ENCODE measurements at regions not wholly inside any gene's neighbourhood (a gene's known extent, or its start where the extent isn't known, plus 50 kb on each side); places are given as distances from the start of the nearest gene placed in this dataset.
"Not testable (repeated sequence)": the region's sequence is repeated elsewhere in the genome, so short reads cannot be mapped to it uniquely, and the experiment has no call there.

DNA sequence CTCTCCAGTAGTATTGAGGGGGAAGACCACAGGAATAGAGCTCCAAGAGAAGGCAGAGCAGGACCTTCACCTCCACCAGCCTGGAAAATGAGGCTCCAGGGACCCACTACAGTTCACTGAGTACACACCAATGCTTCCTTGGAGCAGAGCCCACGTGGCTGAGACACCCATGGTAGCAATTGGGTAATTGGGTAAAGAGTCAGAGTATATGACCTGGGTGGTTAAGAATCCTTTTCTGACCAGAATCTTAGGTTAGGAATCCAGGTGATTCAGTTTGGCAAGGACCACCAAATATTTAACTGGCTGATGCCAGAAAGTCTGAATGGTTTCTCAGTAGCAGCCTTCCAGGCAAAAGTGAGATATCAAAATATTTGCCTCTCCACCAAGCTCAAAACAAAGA is 107.7 kb downstream of the MDH1 start:
- no peak for DNase-seq

- no peak for DNase-seq
These were observed 108.4 kb downstream of the MDH1 start for GRCh38 chr2:63697160-63697559.

DNA sequence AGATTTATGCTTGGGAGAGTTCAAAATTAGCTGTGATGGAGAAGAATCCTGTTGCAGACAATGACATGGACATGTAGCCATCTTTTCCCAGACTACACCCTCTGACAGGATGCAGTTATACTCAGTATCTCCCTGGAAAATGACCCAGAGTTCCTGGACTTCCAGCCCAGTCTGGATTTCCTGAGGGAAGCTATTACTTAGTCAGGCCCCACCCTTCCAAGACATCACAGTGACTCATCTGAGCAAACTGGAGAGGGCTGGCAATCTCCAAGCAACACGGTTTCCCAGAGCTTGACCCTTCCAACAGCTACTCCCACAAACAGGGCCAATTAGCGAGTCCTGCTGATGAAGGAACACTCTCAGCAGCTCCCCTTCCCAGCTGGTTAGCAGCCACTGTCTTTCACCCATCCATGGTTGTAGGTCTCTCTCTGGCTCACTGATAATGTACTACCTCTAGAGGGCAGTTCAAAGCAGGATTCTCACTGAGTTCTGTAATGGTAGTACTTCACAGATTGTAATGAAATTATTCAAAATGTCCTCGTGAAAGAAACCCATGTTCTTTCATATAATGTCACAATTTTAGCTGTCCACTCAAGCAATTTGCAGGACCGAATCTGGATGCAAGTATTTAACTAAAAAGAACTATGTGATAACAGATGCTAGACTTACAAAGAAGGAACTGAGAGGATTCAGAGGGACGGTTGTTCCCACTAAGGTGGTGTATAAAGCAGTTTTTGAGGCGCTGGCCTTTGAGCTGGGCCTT is 110.2 kb downstream of the MDH1 start:
- peak in 1 of 2 experiments; percentile 44 for DNase-seq

DNA sequence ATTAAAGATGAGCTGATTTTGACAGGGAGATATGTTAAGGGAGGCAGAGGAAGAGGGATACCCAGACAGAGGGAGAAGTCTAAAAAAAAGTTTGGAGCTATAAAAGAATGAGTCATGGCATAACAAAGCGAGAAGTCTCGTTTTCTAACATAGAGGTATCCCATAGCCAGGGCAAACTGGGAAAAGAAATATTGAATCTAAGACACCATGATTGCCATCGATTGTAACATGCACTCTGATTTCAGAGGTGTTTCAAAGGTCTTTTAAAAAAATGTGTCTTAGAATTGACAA is 110.7 kb downstream of the MDH1 start:
- no peak for DNase-seq

GRCh38 chr2:63700271-63700670 is 111.5 kb downstream of the MDH1 start:
- no peak for DNase-seq

DNA sequence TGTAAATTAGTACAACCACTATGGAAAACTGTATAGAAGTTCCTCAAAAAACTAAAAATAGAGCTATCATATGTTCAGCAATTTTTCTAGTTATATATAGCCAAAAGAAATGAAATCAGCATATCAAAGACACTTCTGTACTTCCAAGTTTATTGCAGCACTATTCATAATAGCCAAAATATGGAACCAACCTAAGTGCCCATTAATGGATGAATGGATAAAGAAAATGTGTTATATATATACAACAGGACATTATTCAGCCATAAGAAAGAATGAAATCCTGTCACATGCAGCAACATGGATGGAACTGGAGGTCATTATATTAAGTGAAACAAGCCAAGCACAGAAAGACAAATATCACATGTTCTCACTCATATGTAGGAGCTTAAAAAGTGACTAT is 112.6 kb downstream of the MDH1 start:
- DNase-seq, result no peak

DNA sequence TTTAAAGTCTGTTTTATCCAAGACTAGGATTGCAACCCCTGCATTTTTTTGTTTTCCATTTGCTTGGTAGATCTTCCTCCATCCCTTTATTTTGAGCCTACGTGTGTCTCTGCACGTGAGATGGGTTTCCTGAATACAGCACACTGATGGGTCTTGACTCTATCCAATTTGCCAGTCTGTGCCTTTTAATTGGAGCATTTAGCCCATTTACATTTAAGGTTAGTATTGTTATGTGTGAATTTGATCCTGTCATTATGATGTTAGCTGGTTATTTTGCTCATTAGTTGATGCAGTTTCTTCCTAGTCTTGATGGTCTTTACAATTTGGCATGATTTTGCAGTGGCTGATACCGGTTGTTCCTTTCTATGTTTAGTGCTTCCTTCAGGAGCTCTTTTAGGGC is 117.3 kb downstream of the MDH1 start:
- DNase-seq, result not testable (repeated sequence)

- DNase-seq, result no peak
These were observed 122.0 kb downstream of the MDH1 start for GRCh38 chr2:63710732-63711131.

DNA sequence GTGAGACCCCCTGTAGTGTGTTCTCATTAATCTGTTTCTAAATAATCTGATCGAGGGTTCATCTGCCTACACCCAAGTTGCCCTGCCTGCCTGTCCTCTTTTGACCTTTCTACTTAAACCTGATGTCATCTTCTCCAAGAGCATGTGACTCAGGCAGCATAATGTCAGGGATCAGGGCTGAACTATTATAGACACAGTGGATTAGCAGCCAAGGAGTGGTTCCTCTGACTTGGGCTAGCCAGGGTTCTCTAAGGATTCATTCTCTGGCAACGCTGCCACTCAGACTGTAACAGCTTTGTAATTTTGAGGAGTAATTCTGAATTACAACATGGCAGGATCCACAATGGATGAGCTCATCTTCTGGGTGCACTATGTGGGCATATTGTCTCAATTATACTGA is 124.0 kb downstream of the MDH1 start:
- no peak for DNase-seq

DNA sequence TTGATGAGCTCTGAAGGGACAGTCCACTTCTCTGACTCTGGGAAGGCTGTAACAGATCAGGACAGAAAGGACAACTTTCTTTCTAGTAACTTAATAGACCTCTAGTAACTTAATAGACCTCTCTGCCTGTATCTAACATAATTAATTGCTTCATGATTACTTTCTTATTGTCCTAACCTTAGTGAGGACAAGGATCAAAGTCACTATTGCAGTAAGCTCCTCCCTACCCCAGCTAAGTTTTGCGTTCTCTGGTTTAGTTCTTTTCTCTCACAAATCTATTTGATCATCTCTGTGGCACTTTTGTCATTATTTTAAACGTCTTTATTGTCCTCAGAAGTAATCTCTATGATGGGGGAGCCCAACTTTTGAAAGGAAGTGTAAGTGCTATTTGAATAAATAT is 125.5 kb upstream of the UGP2 start:
- no peak for DNase-seq

DNA sequence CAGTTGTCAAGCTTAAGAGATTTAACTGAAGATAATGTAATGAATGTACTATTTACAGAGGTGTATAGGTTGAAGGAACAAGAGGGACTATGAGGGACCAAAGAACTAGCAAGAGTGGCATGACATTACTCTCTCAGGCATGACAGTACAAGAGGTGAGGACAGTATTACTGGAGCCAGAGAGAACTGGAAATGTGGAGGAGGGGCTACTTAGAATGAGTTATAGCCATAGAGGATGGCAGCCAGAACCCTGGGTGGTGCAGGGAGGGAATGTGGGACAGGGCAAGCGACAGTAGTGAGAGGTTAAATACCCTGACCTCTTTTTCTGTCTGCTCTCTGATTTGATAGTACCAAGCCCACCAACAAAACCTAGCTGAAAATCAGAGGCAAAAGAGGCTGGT is 122.6 kb upstream of the UGP2 start:
- no peak for DNase-seq

- peak in 1 of 2 experiments; percentile 27 for DNase-seq
These were observed 120.6 kb upstream of the UGP2 start for GRCh38 chr2:63721082-63721424.

DNA sequence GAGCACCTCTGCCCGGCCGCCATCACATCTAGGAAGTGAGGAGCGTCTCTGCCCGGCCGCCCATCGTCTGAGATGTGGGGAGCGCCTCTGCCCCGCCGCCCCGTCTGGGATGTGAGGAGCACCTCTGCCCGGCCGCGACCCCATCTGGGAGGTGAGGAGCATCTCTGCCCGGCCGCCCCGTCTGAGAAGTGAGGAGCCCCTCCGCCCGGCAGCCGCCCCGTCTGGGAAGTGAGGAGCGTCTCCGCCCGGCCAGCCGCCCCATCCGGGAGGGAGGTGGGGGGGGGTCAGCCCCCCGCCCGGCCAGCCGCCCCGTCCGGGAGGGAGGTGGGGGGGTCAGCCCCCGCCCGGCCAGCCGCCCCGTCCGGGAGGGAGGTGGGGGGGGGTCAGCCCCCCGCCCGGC is 119.4 kb upstream of the UGP2 start:
- DNase-seq, result not testable (repeated sequence)

- DNase-seq, result no peak
These were observed 118.0 kb upstream of the UGP2 start for GRCh38 chr2:63723709-63724108.

- DNase-seq, result not testable (repeated sequence)
These were observed 116.5 kb upstream of the UGP2 start for GRCh38 chr2:63725212-63725611.

DNA sequence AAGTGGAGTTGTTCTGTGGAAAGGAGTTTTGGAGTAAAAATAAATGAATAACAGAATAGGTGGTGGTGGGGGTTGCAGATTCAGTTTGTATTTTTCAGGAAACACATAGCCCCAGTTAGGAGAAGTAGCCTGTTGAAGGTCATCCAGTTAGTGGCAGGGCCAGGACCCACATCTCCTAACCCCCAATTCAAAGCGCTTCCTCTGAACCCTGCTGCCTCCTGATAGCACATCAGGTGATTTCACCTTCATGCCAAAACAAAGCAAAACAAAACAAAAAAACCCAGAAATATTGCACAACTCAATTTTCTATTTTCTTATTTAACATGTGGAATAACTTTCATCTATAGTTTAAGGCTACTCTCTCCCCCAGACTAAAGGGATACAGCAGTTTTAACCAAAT is 112.3 kb upstream of the UGP2 start:
- no peak for DNase-seq

DNA sequence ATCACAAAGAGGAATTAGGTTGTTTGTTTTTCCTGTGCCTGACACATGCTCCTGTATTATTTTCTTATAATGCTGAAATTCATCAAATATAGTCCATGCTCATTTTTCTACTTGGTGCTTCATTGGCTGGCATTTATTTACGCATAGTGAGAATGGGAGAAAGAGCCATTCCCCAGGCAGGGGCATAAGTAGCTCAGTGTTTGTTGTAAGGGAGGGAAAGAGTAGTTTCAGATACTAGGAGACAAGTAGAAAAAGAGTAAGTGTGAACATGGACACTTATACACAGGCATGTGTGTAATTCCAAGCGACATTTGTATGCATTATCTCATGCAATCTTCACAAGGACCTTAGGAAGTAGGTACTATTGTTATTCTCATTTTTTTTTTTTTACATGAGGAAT is 111.9 kb upstream of the UGP2 start:
- DNase-seq, result no peak

DNA sequence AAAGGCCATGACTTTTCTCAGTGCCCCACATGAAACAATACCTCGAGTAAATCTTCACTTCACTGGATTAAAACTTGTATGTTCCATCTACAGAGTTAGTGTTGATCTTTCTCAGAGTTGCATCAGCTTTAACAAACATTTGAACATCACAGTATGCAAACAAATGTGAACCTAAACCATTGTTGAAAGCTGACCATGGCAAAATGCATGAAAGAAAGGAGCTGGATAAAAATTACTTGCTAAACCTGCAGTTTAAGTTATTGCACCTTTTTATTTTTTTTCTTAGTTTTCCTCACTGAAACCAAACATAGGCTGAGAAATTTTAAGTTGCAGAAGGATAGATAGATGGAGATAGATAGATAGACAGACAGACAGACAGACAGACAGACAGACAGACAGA is 107.2 kb upstream of the UGP2 start:
- peak in 1 of 2 experiments; percentile 73 for DNase-seq

- no peak for DNase-seq
These were observed 106.4 kb upstream of the UGP2 start for GRCh38 chr2:63735263-63735662.

GRCh38 chr2:63735931-63736330 is 105.8 kb upstream of the UGP2 start:
- no peak for DNase-seq

DNA sequence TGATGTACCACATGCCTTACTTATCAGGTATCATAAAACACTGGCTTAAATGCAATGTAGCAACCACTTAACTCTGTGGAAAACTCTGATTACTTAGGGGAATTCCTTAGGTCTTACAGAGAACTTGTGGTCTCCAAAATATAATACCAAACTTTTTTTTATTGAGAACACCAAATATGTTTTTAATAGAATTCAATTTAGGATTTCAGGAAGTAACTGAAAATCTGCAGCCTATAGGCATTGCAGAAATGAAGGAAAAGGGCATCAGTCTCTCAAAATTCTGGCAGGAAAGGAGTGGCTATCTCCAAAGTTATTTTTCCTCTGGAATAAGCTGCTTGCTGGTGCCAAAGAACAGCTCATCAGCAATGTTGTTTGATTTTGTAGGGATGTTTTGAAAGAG is 105.3 kb upstream of the UGP2 start:
- DNase-seq, result no peak

GRCh38 chr2:63737081-63737751 is 104.5 kb upstream of the UGP2 start:
- no peak for DNase-seq

GRCh38 chr2:63738019-63738418 is 103.7 kb upstream of the UGP2 start:
- no peak for DNase-seq

DNA sequence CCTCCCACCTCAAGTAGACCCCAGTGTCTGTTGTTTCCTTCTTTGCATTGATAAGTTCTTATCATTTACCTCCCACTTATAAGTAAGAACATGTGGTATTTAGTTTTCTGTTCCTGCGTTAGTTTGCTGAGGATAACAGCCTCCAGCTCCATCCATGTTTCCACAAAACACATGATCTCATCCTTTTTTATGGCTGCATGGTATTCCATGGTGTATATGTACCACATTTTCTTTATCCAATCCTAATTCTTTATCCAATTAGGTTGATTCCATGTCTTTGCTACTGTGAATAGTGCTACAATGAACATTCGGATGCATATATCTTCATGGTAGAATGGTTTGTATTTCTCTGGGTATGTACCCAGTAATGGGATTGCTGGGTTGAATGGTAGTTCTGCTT is 102.5 kb upstream of the UGP2 start:
- DNase-seq, result not testable (repeated sequence)

- no peak for DNase-seq
These were observed 101.7 kb upstream of the UGP2 start for GRCh38 chr2:63740020-63740419.

Data from NCI-H1930 (cell line).